Activated CD8-positive, alpha-beta T cell treated with anti-CD3 and anti-CD28 coated beads for 36 hours (primary cell): ENCODE measurements at regions not wholly inside any gene's neighbourhood (a gene's known extent, or its start where the extent isn't known, plus 50 kb on each side); places are given as distances from the start of the nearest gene placed in this dataset.

Experiments used
- ATAC-seq: fragments of 200-7000 bp; cut with Tn5 transposase; one replicate; pipeline ENCODE4 v1.10.0; 2021; ENCODE audit warnings: mild to moderate bottlenecking, moderate library complexity
- CTCF ChIA-PET: fragments of 350-600 bp; sonication (Branson Sonifier 250); formaldehyde crosslinking; loops from one replicate; lab custom pipeline; 2021; ENCODE audit warnings: antibody characterized with exemption; lab: Charles Lee
- POLR2A ChIA-PET: fragments of 350-600 bp; sonication (Branson Sonifier 250); formaldehyde crosslinking; loops from one replicate; lab custom pipeline; 2021; ENCODE audit warnings: antibody characterized with exemption; lab: Charles Lee
- DNase-seq: peaks from one replicate; pipeline ENCODE4 v3.0.0-alpha.2; 2020
- H3K27ac Mint-ChIP-seq: one replicate; pipeline ENCODE4 v1.8.0; 2021; ENCODE audit warnings: mild to moderate bottlenecking, mixed read lengths
- H3K27me3 Mint-ChIP-seq: one replicate; pipeline ENCODE4 v1.8.0; 2021; ENCODE audit warnings: mixed read lengths
- H3K36me3 Mint-ChIP-seq: one replicate; pipeline ENCODE4 v1.8.0; 2021; ENCODE audit warnings: low read depth, mixed read lengths
- H3K4me1 Mint-ChIP-seq: one replicate; pipeline ENCODE4 v1.8.0; 2021; ENCODE audit warnings: low read depth, mixed read lengths
- H3K4me3 Mint-ChIP-seq: one replicate; pipeline ENCODE4 v1.8.0; 2021; ENCODE audit warnings: mild to moderate bottlenecking, moderate library complexity, mixed read lengths
- H3K9me3 Mint-ChIP-seq: one replicate; pipeline ENCODE4 v1.8.0; 2021; ENCODE audit warnings: mixed read lengths
- CTCF ChIP-seq: fragments of 200-600 bp; IDR thresholded peaks from one replicate; pipeline ENCODE4 v1.8.0; 2022; ENCODE audit warnings: antibody characterized with exemption, mild to moderate bottlenecking
- intact Hi-C: fragments of 100-400 bp; cut with micrococcal nuclease; formaldehyde crosslinking; loops from one replicate; pipeline ENCODE4 v1.10.0; 2022

DNA sequence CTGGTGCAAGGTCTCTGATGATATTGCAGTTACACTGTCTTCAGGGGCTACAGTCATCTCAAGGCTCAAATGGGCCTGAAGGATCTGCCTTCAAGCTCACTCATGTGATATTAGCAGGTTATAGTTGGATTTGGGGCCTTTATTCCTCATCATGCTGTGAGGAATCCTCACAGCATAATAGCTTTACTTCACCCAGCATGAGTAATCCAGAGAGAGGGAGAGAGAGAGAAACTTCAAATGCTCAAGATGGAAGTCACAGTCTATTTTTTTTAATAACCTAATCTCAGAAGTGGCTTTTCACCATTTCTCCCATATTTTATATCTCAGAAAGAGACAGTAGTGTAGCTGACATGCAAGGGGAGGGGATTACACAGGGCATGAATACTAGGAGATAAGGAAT is 658.7 kb downstream of the EPHA4 start:
- ChIA-PET POLR2A (interaction anchor here (0.6 kb wide), 1 partner anchor 1169 kb away, joined by 3 read pairs; no protein-coding TSS in a partner anchor), CTCF (no interaction called here)
- no peak for TF ChIP-seq CTCF
- Mint-ChIP-seq H3K4me3 (no peak overlapping the region), H3K27me3 (peaks cover 3% of the 10 kb centered on the region), H3K36me3 (no peaks in the 10 kb centered on the region), H3K9me3 (no peaks in the 10 kb centered on the region), H3K4me1 (no peaks in the 10 kb centered on the region), H3K27ac (no peak overlapping the region)
- DNase-seq (no peak), ATAC-seq (no peak)
- intact Hi-C loops = no loop called here

DNA sequence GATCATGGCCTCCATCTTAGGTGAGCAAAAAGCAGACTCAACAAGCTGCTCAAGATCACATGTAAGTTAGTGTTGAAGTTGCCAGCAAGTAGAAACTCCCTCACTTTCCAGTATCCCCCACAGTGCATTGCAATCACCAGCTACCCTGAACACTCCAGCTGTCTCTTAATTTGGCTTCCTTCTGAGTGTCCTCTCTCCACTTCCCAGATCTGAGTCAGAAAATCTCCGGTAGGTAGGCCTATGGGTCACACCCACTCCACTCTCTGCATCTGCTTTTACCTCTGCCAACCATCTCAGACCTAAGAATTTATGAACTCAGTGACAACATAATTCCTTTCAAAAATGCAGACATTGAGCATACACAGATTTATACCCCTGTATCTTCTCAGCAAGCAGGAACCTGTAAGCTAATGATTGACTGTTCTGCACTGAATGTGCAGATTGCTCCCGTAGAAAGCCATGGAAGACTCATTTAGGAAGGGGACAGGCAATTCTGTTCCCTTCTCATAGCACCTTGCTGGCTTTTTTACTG is 656.9 kb downstream of the EPHA4 start:
- no peaks in the 10 kb centered on the region for H3K36me3 Mint-ChIP-seq
- no peaks in the 10 kb centered on the region for H3K4me1 Mint-ChIP-seq
- H3K9me3 Mint-ChIP-seq = no peaks in the 10 kb centered on the region
- CTCF ChIA-PET = no interaction called here
- ATAC-seq (no peak), DNase-seq (no peak)
- H3K4me3 Mint-ChIP-seq = no peak overlapping the region
- POLR2A ChIA-PET = no interaction called here
- H3K27ac Mint-ChIP-seq = no peak overlapping the region
- intact Hi-C loops = no loop called here
- peaks cover 3% of the 10 kb centered on the region for H3K27me3 Mint-ChIP-seq
- no peak for TF ChIP-seq CTCF

GRCh38 chr2:220916931-220917330 is 655.2 kb downstream of the EPHA4 start:
- Mint-ChIP-seq H3K27me3 (peaks cover 3% of the 10 kb centered on the region), H3K27ac (no peak overlapping the region), H3K4me1 (no peaks in the 10 kb centered on the region), H3K4me3 (no peak overlapping the region), H3K36me3 (no peaks in the 10 kb centered on the region), H3K9me3 (no peaks in the 10 kb centered on the region)
- no peak for TF ChIP-seq CTCF
- DNase-seq (no peak), ATAC-seq (no peak)
- POLR2A ChIA-PET = no interaction called here
- intact Hi-C loops = no loop called here
- CTCF ChIA-PET = no interaction called here

DNA sequence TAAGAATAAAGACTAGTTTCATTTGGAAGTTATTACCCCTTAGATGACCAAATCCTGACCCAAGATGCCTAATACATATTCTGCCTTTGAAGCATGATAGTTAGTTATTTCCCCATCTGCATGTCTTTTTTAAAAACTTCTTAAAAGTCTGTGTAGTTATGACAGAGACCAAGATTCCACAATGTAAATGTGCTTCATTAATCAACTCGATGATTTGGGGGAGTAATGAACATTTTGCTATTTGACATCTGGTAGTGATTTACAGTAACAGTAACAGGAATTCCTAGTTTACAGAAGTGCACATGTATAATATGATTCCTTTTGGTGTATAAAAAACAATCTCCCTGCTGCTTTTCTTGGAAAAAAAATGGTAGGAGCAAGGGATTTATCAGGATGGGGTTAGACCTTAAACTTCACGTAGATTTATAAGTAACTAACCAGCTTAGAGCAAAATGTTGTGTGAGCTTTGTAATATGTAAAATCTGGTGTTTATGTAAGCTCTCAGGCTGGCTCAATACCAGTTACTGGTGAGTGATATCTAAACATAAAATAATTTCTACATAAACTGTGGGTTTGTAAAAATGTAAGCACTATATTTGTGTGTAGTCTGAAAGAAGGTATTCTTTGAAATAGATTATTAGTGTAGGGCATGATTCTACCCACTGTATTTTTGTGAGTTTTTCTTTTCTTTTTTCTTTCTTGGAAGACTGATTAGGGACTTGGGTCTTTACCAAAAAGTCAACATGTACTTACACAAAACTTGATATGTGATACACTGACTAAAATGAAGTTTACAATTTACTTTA is 641.6 kb downstream of the EPHA4 start:
- Mint-ChIP-seq H3K27ac (no peak overlapping the region), H3K36me3 (peaks cover 2% of the 10 kb centered on the region), H3K4me3 (no peak overlapping the region), H3K4me1 (no peaks in the 10 kb centered on the region), H3K9me3 (peaks cover 14% of the 10 kb centered on the region), H3K27me3 (no peaks in the 10 kb centered on the region)
- no peak for DNase-seq
- no peak for TF ChIP-seq CTCF
- no peak for ATAC-seq
- ChIA-PET POLR2A (no interaction called here), CTCF (no interaction called here)
- intact Hi-C loops = no loop called here

- peaks cover 6% of the 10 kb centered on the region for H3K9me3 Mint-ChIP-seq
- H3K4me1 Mint-ChIP-seq = no peaks in the 10 kb centered on the region
- no peak for DNase-seq
- TF ChIP-seq CTCF = no peak
- CTCF ChIA-PET = no interaction called here
- ATAC-seq = no peak
- POLR2A ChIA-PET = no interaction called here
- intact Hi-C loops = no loop called here
- no peak overlapping the region for H3K4me3 Mint-ChIP-seq
- no peaks in the 10 kb centered on the region for H3K27me3 Mint-ChIP-seq
- peaks cover under 1% of the 10 kb centered on the region for H3K36me3 Mint-ChIP-seq
- no peak overlapping the region for H3K27ac Mint-ChIP-seq
These were observed 640.6 kb downstream of the EPHA4 start for GRCh38 chr2:220931491-220931890.
